Right ventricle myocardium superior (tissue), 1 donor: ENCODE measurements at regions not wholly inside any gene's neighbourhood (a gene's known extent, or its start where the extent isn't known, plus 50 kb on each side); places are given as distances from the start of the nearest gene placed in this dataset.

Experiments
- ATAC-seq: fragments of 200-7000 bp; cut with Tn5 transposase; one replicate; pipeline ENCODE4 v1.9.1; 2020; ENCODE audit warnings: mild to moderate bottlenecking; ENCODE audit not compliant: poor library complexity
- DNase-seq: peaks from one replicate; pipeline ENCODE4 v3.0.0-alpha.2; 2020
- intact Hi-C: fragments of 100-400 bp; cut with DNase I; formaldehyde crosslinking; loops from one replicate; pipeline ENCODE4 v1.11.2; 2022
- donor health status: DM: no; HTN: yes; CAD: no; lungs with severe emphysema.

DNA sequence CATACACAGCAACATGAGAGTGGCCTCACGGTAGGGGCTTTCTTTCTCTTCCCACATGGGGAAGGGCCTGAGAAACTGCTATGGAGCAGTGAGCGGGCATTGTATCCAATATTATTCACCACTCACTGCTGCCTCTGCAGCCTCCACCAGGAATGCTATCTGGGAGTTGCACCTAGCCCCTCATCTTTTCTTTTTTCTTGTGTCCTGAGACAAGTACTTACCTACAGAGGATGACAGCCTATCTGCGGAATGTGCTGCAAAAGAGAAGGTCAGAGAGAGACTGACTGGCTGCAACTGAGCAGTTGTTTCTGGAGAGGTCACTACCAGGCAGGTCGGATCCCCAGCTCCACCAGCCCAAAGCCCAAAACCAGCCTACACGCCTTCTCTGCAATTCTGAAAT lies 52.1 kb upstream of the HTATIP2 start:
- ATAC-seq (no peak), DNase-seq (no peak)
- intact Hi-C loops = no loop called here

GRCh38 chr11:20310596-20311394 lies 52.7 kb upstream of the HTATIP2 start:
- intact Hi-C loops = no loop called here
- ATAC-seq (no peak), DNase-seq (no peak)

DNA sequence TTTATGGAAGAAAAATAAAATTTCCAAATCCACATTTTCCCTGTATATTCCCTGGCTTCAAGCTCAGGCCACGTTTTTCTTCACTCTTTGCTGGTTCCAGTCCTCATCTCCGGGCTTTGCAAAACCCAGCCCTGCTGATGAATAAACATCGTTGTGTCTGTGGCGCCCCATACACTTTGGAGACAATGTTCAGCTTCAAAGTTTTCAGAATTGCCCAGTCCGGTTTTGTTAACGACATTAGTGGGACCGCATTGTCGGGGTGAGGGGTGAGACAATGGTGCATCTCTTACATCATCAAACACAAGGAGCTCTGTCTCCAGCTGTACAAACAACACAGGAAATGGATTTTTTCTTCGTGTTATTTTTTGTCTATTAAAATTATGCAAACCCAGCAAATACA lies 53.4 kb upstream of the HTATIP2 start:
- DNase-seq (no peak), ATAC-seq (no peak)
- intact Hi-C loops = no loop called here

DNA sequence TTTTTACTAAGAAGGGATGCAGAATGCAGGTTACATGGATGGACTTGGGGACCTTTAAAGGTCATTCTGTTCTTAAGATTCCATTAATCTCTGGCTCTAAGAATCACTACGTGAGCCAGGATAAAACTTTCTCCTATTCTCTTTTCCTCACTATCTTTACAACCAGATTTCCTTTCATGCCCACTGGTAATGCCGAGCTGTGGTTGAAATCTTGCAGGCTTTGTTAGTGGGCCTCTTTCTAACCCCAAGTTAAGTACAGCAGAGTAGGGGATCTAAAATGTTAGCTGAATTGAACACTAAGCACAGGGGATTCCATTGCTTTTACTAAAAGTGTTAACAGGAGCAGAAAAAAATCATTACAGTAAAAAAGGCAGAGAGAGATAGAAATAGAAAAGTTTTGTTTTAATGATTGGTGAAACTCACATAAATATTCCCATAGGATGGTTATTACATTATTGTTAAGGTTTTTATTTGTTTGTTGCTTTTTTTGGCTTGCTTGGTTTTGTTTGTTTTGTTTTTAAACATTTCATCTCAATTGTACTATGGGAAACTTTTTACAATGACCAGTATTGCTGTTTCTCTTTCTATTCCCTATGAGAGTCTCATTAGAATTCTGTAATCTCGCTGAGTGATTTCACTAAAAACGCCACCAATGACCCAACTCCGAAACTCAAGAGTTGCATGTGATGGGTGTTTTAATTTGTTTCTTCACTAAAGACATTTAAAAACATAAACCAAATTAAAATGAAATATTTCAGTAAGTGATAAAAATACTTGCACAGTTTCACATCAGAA lies 54.1 kb upstream of the HTATIP2 start:
- intact Hi-C loops = no loop called here
- DNase-seq = no peak
- ATAC-seq = no peak

- ATAC-seq (no peak), DNase-seq (no peak)
- intact Hi-C loops = no loop called here
Measured at GRCh38 chr11:20308601-20309000, 54.9 kb upstream of the HTATIP2 start.

DNA sequence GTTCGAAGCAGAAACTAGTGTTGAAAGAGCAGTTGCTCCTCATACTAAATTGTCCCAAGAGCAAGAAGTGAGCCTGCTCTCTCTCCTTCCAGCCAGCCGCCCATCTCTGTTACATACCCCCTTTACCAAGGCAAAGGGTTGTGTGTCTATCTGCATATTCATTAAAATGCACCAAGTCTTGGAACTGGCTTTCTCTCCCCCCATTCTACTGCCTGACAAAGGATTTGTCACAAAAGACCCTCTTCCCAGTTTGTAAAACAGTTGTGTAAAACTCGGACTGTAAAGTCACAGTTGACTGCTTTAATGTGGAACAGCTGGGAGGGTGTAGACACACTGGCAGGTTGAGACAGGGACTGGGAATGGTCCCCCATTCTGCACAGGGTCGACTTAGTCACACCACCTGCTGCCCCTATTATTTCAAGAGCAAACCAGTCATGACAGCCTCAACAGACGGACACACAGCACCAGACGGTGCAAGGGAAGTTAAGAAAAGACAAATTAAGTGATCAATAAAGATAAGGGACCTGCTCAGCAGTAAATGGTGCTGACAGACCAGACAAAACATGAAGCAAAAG lies 60.0 kb upstream of the HTATIP2 start:
- no peak for DNase-seq
- no peak for ATAC-seq
- intact Hi-C loops = no loop called here

- intact Hi-C loops = no loop called here
- no peak for DNase-seq
Measured at GRCh38 chr11:20293992-20294391, 69.5 kb upstream of the HTATIP2 start.

GRCh38 chr11:20293531-20293930 lies 70.0 kb upstream of the HTATIP2 start:
- no peak for ATAC-seq

More at GRCh38 chr11:20293992-20294391, 69.5 kb upstream of the HTATIP2 start:
- no peak for ATAC-seq

GRCh38 chr11:20289732-20290131 lies 73.8 kb upstream of the HTATIP2 start:
- DNase-seq (no peak), ATAC-seq (no peak)
- intact Hi-C loops = no loop called here

More at GRCh38 chr11:20293531-20293930, 70.0 kb upstream of the HTATIP2 start:
- no peak for DNase-seq
- intact Hi-C loops = no loop called here

DNA sequence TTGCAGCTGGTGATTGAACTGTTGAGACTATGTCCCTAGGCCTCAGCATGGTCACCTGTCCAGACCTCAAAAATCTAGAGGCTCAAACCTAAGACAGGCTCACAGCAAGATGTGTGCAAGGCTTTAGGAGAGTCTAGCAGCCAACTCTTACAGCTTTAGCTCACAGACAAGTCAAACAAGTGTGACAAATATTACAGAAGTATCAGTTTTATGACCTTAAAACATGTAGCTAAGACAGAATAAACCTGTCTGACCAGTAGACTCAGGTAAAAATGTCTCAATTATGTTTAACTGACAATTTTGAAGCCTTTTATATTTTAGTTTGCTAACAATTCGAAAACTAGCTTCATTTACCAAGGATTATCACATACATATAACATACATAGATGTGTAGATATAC lies 80.0 kb upstream of the HTATIP2 start:
- intact Hi-C loops = no loop called here
- DNase-seq = no peak
- ATAC-seq = no peak

GRCh38 chr11:20278727-20279126 lies 84.8 kb upstream of the HTATIP2 start:
- DNase-seq (no peak), ATAC-seq (no peak)
- intact Hi-C loops = no loop called here

DNA sequence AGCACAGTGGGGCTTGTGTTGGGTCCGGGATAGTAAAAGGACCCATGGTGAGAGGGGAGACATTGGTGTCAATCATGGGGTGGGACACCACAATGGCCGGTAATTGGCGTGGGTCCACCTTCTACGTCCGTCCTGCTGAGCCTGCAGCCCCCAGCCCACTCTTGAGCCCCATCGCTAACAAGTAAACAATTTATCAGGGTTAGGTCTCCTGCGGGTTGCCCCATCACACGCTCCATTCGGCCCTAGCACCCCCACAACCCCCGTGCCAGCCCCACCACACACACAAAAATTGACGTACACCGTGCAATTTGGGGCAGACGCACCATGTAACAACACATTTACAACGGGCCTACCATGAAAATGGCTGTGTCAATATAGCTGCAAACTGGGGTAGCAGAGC lies 86.5 kb upstream of the HTATIP2 start:
- DNase-seq (no peak), ATAC-seq (no peak)
- intact Hi-C loops = no loop called here

- no peak for ATAC-seq
- intact Hi-C loops = no loop called here
- DNase-seq = no peak
Measured at GRCh38 chr11:20275987-20276965, 87.2 kb upstream of the HTATIP2 start.

GRCh38 chr11:20274031-20274430 lies 89.5 kb upstream of the HTATIP2 start:
- DNase-seq (no peak), ATAC-seq (no peak)
- intact Hi-C loops = no loop called here

DNA sequence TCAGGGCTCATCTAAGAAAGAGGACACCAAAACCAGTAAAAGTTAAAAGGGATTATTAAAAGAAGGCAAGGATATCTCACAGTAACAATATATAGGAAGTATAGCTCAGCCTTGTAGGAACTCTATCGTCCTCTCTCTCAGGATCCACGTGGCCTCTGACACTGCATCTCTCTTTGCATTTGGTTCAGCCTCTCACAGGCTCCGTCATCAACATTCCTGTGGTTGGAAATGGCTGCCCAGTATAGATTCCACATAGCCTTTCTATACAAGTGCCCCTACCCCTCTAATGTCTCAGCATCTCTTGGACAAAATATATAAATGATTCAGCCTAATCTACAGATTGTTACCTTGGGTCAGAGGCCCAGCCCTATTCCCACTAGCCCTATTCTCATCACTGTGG lies 101.3 kb upstream of the DBX1 start:
- no peak for DNase-seq
- intact Hi-C loops = no loop called here

GRCh38 chr11:20260307-20260706 lies 100.0 kb upstream of the DBX1 start:
- intact Hi-C loops = no loop called here
- DNase-seq (no peak), ATAC-seq (no peak)

More for the DNA sequence above, 101.3 kb upstream of the DBX1 start:
- ATAC-seq = no peak

- no peak for DNase-seq
- intact Hi-C loops = no loop called here
- ATAC-seq = no peak
Measured at GRCh38 chr11:20259506-20259905, 99.2 kb upstream of the DBX1 start.

DNA sequence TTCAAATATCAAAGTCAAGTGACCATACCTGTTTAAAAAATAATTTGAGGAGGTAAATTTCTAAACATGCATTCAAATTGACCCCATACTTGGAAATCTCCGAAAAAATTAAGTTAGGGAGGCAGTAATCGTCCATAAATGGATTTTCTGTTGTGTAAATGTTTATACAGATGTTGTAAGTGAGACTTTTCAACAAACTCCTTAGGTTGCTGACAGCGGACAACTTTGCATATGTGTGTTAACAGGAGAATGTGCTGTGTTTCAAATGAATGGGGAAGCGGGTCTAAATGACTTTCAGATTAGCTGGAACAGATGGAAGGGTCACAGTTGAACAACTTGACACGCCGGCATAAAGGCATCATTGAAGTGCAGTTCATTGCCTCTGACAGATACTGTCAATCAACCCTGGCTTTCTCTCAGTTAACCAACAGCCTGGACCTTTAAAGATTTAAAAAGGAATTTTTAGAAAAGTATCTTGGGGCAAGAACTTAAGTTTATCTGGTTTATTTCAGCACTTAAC lies 98.2 kb upstream of the DBX1 start:
- intact Hi-C loops = no loop called here
- ATAC-seq = no peak

More for the DNA sequence above, 98.2 kb upstream of the DBX1 start:
- DNase-seq = no peak
